Fibroblast of skin of left biceps (primary cell): ENCODE measurements at regions not wholly inside any gene's neighbourhood (a gene's known extent, or its start where the extent isn't known, plus 50 kb on each side); places are given as distances from the start of the nearest gene placed in this dataset.
"Not testable (repeated sequence)": the region's sequence is repeated elsewhere in the genome, so short reads cannot be mapped to it uniquely, and the experiment has no call there.

ENCODE experiments used
- DNase-seq, 2 experiments: peaks; one replicate each; pipeline ENCODE4 v3.0.0-alpha.2; 2013; ENCODE audit warnings: low read depth in 2 of 2

DNA sequence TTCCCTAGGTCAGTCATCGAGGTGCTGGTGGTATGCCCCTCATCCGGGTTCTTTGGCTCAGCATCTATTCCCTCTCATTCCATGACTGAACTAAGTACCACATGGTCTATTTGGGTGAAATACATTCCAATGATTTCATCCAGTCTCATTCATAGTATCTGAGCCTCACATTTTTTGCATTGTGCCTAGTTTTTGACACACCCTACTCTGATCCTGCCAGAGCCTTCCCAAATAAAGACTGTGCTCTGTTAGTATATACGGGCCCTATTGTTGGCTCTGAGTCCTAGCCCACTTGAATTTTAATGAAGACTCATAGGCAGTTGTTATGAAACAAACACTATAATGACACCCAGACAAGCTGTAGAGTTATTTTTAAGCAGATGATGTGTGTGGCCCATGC, 740.7 kb downstream of the CETN3 start:
- no peak for DNase-seq

DNA sequence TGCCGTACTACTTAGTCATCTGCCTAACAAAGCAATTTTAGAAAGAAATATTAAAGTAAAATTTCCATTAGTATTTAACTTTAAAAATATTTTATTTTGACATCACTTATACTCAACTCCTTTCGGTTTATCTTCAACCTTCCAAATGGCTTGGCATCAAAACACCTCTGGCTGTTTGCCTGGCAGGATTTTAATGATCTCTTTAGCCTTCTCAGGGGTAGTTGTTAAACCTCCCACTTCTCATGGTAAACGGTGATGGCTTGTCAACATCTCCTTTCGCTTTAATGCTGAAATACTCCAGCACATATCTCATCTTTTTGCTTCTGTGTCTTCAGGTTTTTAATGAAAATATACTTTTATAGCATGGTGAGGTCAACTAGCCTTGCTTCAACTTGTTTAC, 747.1 kb downstream of the CETN3 start:
- DNase-seq: no peak

DNA sequence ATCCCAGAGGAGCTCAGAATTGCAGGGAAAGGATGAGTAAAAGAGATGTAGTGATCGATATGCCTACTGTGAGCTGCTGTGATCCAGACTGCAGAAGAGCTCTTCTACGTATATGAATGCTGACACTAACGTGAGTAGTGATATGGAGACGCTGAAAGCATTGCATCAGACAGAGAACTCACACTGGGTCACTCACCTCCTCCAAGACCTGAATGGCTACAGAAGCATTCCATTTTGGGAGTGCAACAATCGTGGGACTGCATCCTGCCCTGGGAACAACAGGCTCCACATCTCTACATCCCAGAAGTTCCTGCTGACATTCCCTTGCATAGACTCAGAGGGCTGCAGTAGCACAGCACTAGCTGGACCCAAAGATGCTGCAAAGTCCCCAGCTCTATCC, 755.9 kb upstream of the MEF2C start:
- no peak for DNase-seq

DNA sequence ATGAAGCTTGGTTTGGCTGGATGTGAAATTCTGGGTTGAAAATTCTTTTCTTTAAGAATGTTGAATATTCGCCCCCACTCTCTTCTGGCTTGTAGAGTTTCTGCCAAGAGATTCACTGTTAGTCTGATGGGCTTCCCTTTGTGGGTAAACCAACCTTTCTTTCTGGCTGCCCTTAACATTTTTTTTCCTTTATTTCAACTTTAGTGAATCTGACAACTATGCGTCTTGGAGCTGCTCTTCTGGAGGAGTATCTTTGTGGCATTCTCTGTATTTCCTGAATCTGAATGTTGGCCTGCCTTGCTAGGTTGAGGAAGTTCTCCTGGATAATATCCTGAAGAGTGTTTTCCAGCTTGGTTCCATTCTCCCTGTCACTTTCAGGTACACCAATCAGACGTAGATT, 751.2 kb upstream of the MEF2C start:
- DNase-seq: not testable (repeated sequence)

DNA sequence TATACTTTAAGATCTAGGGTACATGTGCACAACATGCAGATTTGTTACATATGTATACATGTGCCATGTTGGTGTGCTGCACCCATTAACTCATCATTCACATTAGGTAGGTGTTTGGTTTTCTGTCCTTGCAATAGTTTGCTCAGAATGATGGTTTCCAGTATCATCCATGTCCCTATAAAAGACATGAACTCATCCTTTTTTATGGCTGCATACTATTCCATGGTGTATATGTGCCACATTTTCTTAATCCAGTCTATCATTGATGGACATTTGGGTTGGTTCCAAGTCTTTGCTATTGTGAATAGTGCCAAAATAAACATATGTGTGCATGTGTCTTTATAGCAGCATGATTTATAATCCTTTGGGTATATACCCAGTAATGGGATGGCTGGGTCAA, 747.1 kb upstream of the MEF2C start:
- DNase-seq: not testable (repeated sequence)

DNA sequence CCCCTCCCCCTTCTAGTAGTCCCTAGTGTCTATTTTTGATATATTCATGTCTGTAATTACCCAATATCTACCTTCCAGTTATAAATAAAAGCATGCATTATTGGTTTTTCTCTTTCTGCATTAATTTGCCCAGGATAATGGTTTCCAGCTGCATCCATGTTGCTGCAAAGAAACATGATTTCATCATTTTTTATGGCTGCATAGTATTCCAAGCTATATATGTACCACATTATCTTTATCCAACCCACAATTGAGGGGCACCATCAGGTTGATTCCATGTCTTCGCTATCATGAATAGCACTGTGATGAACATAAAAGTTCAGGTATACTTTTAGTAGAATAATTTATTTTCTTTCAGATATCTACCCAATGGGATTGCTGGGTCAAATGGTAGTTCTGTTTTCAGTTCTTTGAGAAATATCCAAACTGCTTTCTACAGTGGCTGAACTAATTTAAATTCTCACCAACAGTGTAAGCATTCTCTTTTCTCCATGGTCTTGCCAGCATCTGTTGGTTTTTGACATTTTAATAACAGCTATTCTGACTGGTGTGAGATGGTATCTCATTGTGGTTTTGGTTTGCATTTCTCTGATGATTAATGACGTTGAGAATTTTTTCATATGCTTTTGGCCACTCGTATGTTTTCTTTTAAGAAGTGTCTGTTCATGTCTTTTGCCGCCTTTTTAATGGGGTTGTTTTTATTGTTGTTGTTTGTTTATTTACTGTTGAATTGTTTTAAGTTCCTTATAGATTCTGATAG, 746.1 kb upstream of the MEF2C start:
- no peak for DNase-seq

DNA sequence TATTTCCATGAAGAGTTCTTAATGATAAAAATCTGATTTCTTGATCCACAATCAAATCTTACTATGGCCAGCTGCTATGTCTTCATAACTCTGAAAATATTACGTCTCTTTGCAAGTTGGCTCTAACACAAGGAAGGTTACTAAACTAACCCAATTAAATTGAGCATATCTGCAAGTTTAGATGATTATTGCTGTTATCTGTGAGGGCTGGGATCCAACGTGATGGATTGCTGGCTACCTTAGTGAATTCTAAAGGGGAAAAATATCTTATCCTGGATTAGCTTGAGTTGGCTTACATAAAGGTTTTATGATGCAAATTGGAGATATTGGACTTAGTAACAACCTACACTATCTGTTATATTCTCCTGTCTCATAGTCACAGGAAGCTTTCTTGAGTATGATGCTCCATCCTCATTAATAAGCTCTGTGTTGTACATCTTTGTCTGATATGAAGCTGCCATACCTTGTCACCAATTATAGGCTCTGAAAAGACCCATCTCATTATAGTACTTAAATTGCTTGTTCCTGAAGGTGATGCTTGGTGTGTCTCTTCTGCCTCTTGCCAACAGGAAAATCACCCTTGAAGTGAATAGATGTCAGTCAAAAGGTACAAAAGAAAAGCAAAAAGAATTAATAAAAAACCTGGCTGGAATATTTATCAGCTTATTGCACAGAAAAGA, 733.0 kb upstream of the MEF2C start:
- no peak for DNase-seq

DNA sequence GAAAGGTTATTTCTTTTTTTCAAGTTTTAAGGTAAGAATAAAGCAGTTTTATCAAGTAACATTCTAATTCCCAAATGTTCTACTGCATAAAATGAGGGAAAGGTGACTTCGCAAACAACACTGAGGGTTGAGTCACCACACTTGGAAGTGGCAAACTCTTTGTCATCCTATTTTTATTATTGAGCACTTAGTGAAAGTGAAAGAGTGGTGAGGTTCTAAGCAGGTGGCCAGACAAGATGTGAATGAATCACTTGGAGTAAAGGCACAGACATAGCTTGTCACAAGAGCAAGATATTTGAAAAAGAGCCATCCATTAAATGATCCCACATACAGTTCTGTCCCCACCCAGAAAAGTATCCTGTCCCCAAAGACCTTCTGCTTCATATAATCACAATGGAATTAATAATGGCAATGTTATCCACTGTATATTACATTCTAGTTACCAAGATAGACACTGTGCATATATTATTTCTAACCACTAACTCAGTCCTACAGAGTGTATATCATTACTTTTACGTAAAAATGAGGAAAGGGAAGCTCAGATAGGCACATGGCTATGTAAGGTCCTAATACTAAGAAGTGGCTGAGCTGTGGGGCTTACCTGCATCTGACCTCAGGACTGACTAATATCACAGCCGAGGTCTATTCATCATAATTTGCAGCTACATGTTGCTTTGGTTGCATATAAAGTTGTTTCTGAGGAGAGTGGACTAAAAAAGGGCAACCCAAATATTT, 730.4 kb upstream of the MEF2C start:
- no peak for DNase-seq

DNA sequence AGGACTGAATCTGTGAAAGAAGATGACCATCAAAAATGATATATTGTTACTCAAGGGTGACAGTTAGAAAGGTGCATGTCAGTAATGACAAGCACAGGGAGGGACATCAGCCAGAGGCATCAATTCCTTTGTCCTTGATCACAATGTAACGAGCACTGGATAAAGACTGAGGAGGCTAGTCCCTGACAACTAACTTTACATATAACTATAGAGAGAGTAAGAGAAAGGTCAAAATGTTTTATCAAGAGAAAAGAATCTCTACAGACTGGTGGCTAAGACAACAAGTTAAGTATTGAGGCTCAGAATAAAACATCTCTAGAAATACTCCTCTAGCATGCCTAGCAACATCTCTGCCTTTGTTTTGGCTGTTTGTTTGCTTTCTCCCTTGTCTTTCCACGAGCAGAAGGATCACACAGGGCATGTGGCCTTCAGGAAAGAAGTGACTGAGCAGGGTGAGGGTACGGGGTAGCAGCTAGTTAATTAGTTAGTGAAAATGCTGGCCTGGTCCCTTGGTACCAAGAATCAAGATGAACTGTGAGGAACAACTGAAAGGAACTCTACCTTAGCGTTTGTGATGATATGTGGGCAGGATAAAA, 724.1 kb upstream of the MEF2C start:
- DNase-seq: no peak

DNA sequence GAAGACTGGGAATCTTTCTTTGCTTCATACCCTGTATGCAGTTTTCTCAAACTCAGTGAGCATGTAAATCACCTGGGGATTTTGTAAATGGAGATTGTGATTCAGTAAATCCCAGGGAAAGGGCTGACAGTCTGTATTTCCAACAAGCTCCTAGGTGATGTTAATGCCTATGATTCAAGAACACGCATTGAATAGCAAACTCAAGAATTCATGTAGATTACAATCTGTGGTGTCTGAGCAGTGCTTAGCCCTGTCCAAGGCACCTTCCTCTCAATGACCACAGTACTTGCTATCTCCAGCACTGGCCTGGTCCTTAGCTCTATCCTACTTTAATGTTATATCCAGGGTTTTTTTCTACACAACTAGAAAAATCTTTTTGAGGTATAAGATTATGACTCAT, 721.4 kb upstream of the MEF2C start:
- DNase-seq: no peak

DNA sequence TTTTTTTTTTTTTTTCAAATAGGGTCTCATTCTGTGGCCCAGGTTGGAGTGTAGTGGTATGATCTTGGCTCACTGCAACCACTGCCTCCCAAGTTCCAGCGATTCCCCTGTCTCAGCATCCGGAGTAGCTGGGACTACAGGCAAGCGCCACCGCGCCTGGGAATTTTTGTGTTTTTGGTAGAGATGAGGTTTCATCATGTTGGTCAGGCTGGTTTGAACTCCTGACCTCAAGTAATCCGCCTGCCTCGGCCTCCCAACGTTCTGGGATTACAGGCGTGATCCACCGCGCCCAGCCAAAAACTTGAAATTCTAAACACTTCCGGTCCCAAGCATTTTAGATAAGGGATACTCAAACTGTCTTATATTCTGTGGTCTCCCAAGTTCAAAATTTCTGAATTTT, 718.9 kb upstream of the MEF2C start:
- DNase-seq: no peak

DNA sequence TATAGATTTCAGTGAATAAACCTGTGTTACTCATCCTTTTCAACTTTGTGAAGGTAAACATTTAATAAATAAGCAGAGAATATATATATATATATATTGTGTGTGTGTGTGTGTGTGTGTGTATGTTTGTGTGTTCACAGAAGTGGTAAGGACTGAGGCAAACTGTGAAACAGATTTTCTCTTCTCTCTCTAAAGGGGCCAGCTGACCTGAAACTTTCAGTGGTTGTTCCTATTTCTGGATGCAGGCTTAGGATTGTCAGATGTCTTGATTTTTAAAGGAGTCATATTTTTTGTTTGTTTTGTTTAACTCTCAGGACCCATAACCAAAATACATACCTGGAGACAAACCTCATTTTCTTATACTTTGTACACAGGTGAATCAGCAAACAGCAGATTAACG, 714.9 kb upstream of the MEF2C start:
- no peak for DNase-seq

DNA sequence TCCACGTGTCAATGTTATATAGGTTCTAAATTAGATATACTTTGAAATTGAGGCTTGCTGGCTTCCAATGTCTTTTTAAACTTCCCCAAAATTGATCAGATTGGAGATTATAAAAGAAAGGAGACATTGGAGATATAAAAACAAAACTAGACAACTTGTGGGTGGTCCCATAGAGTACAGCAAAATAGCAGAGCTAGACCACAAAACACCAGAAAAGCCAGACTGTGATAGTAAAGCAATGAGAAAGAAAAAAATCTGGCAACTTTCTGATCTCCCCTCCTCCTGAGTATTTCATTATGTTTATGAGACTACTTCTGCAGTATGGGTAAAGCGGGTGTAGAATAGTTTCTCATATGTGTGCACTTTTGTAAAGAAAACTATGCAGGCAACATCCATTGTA, 713.8 kb upstream of the MEF2C start:
- no peak for DNase-seq

DNA sequence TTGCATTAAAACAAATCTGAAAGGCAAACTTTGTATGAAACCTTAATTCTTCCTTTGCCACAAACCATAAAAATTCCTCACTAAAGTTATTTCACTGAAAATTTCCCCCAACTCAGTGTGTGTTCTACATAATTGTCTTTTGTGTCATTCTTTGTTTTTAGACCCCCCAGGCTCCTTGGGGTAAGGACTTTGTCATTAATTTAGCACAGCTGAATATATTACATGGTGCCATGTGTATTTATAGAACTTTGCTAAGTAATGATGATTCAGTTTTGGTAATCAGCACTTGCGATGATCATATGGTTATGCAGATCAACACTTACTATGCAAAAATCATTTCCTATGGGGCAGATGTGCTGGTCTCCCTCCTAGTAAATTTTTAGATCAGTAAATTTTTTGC, 712.1 kb upstream of the MEF2C start:
- peak; percentile 63 to 71 for DNase-seq

DNA sequence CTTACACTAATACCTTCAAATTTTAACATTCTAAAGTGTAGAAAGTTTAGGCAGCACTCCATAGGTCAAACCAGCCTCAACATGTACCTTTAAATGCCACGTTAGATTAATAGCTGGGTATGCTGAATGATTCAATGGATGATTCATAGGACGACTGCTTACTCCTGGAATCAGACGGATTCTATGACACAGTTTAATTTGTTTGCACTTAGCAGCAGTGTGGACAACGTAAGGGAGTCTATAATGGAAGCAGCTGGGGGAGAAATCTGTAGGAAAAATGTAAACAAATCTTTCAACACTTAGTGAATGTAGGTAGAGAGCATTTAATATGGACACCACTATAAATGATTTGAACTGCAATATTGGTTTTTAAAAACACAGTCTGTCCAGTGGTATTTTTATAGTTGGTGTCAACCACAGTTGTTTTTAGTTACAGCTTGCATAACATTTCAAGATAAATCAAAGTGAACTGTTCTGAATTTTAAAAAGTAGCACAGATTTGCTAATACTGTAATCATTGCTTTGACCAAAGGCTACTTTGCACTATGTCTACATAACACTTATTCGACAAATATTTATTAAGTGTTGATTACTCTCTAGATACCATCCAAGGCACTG, 701.5 kb upstream of the MEF2C start:
- DNase-seq: peak; percentile 80 to 84

DNA sequence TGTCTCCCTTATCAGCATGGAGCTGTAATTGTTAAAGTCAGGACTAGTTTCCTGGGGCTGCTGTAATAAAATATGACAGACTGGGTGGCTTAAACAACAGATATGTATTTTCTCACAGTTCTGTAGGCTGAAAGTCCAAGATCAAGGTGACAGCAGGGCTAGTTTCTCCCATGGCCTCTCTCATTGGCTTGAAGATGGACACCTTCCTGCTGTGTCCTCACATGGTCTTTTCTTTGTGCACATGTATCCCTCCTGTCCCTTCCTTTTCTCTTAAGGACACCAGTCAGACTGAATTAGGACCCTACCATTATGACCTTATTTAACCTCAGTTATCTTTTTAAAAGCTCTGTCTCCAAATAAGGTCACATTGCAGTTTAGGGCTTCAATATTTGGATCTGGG, 700.5 kb upstream of the MEF2C start:
- no peak for DNase-seq

DNA sequence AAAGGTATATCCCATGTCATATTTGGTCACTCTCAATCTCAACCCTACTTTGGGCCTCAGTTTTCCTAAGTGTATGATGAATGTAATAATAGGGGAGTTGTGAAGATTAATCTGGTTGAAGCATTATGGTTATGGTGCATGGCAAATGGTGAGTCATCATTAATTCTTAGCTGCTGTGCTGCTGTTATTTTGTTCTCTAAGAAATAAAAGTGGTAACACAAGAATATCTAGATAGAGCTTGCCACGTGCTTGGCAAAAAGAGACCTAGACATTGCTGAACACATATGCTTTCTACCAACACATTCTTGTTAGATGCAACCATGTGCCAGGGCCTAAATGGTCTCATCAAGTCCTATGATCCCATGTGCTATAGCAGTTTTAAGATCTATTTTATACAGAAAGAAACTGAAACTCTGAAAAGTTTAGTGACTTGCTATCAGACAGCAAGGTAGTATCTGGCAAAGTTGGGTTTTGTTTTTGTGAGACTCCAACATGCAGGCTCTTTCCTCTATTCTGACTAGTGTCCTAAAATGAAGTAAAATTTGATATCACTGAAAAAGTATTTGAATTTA, 699.9 kb upstream of the MEF2C start:
- no peak for DNase-seq

DNA sequence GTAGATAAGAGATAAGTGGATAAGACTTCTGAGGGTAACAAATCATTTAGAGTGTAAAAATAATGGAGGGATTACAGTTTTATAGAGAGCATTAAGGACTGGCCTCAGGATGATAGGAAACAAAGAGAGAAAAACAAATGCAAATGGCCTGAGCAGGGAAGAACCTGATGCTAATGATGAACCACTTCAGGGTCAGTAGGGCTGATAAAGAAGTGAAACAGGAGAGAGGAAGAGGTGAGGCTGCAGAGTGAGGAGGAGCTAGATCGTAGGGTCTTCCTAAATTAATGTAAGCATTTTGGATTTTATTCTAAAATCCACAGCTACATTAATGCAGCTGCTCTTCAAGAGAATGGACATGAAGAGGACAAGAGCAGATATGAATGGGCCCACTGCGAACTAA, 698.0 kb upstream of the MEF2C start:
- DNase-seq: no peak

DNA sequence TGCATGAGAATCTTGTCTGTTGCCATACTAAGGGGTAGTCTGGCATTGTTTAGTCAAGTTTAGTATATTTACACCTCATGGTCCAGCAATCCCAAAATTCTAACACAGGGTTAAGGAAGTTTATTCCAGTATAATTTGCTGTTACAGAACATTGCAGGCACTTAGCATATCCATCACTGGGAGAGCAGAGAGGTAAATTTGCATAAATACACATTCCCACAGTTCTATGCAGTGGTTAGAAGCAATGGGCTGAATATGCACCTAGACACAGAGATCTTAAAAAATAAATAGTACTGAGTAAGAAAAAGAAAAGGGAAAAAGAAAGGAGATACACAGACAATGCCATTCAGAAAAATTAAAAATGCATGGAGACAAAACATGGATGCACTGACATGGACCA, 692.3 kb upstream of the MEF2C start:
- DNase-seq: no peak

DNA sequence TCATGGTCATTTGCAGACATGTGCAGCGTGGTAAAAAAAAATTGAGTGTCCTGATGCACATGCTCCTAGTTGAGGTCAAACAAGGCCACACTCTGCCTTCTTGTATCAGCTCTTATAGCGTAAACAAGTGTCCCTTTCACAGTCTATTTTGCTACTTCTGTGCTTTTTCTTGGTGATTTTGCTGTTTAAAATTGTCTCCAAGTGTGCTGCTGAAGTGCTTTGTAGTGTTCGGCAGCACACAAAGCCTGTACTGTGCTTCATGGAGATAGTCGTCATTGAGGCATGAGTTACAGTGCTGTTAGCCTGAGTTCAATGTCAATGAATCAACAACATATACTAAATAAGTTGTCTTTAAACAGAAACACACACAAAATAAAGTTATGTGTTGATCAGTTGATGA, 690.4 kb upstream of the MEF2C start:
- DNase-seq: no peak

DNA sequence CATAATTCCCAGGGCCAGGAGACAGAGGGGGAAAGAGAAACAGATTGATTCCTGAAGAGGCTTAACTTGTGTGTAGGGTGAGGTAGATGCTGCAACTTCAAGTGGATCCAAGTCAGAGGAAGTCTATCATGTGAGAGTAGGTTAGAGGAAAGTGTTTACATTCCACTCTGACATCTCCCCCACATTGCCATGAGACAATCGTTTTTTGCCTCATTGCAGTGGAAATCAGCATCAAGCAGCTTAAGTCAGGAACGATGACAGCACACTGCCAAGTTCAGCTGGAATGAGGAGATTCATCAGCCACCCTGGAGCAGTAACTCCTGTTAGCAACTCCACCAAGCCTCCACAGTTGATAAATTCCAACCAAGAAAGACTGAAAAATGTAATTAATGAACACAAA, 689.7 kb upstream of the MEF2C start:
- peak; percentile 42 to 50 for DNase-seq

DNA sequence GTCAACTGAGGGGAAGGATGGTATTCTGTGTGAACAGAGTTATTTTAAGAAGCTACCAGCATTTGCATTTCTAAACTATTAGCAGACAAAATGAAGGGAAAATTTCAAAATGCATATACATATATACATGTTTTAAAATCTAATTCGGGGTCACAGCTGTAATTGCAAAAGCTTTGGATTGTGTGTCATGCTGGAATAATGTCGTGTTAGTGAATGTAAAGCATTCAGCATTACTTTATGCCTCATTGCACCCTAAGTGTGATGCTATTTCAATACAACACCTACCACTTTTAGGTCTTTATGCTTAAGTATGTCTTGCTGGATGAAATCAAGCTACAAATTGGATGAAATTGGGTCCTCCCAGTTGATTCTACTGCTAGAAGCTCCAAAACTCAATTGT, 687.6 kb upstream of the MEF2C start:
- no peak for DNase-seq
